ENCODE measurements at regions not wholly inside any gene's neighbourhood (a gene's known extent, or its start where the extent isn't known, plus 50 kb on each side); places are given as distances from the start of the nearest gene placed in this dataset.

GRCh38 chr3:26229801-26230200, 392.8 kb upstream of the LRRC3B start:
- TF ChIP-seq CTCF (IDR thresholded peaks at IDR 0.05) (no peak), EZH2 (IDR thresholded peaks at IDR 0.05) (no peak)
